SKM-1 treated with dmso at 0.1 percent for 144 hours (cell line): ENCODE measurements at regions not wholly inside any gene's neighbourhood (a gene's known extent, or its start where the extent isn't known, plus 50 kb on each side); places are given as distances from the start of the nearest gene placed in this dataset.
"Not testable (repeated sequence)": the region's sequence is repeated elsewhere in the genome, so short reads cannot be mapped to it uniquely, and the experiment has no call there.

ENCODE experiments used
- DNase-seq: peaks from one replicate; lab custom pipeline; 2025; ENCODE audit not compliant: unreplicated experiment; lab: John Stamatoyannopoulos, UW

DNA sequence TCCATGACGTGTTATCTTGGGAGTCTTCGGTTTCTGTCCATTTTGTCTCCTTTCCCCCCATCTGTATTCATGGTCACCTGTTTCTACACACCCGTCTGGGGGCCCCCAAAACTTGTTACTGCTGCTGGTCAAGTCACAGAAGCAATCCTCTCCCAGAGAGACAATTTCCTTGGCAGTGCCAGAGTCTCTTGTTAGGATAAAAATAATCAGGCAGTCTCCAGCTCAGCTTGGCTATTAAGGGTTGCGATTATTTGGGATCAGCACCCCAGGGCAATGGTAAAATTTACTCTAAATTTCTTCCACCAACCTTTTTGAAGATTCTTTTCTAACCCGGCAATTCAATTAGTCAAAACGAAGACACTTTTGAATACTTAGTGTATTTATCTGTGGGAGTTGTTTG is 229.1 kb upstream of the JARID2 start:
- DNase-seq: no peak

DNA sequence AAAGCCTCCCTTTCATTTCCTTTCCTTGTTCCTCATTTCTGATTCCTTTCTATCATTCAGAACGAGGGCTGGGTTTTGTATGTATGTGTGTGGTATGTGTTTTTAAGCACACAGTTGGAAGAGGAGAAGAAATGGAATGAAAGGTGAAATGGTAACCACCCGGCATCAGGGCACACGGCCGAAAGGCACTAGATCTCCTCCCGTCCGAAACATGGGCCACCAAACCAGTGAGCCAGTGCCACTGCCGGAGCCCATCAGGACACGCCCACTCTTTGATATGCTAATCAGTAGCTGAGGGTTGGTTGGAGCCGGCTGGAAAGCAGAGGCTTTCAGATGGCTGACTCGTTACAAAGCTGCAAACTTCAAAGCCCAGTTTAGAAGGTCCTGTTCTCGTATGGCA is 228.6 kb upstream of the JARID2 start:
- DNase-seq: no peak

DNA sequence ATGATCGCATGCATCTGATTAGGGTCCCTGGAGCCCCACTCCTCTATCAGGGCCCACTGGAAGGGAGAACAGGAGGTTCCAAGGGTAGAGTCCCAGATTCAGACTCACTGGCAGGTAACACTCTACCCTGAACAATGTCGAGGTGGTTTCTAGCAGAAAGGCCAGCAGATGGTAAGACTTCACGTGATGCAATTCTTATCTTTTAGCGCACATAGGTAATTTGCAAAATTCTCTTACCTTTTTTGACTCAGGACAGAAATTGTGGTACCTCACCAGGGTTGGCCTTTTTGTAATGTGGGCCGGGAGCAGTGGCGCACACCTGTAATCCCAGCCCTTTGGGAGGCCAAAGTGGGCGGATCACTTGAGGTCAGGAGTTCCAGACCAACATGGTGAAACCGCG is 228.1 kb upstream of the JARID2 start:
- no peak for DNase-seq

DNA sequence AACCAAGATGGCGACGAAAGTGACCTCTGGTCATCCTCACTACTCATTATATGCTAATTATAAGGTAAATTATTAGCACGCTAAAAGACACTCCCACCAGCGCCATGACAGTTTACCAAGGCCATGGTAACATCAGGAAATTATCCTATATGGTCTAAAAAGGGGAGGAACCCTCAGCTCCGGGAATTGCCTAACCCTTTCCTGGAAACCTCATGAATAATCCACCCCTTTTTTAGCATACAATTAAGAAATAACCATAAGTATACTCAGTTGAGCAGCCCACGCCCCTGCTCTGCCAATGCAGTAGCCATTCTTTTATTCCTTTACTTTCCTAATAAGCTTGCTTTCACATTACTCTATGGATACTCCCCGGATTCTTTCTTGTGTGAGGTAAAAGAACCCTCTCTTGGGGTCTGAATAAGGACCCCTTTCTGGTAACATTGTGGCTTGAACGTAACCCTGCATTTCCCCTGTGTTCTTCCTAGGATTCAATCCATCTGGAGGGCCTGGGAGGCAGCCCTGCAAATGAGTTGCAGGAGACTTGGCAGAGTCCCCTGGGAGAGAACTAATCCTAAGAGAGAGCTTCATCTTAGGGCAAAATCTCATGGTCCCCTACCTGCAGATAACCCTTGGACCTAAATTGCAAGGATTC is 225.6 kb upstream of the JARID2 start:
- no peak for DNase-seq

DNA sequence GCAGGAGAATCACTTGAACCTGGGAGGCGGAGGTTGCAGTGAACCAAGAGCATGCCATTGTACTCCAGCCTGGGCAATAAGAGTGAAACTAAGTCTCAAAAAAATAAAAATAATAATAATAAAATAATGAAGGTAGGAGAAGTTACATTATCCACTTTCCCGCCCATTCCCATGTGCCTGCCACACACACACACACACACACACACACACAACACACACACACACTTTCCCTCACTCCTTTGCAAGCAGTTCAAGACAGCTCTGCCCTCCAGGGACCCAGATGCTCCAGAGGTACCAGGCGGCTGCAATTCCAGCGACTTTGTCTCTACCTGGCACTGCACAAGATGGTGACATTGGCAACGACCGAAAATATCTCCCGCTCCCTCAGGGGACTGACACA is 224.8 kb upstream of the JARID2 start:
- DNase-seq: no peak

DNA sequence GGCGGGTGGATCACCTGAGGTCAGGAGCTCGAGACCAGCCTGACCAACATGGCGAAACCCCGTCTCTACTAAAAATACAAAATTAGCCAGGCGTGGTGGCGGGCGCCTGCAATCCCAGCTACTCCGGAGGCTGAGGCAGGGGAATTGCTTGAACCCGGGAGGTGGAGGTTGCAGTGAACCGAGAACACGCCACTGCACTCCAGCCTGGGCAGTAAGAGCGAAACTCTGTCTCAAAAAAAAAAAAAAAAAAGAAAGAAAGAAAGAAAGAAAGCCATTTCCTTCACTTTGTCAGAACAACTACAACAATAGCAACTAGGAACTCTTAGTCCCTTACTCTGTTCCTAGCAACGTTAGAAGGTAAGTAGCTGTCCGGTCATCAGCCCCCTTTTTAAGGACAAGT is 222.9 kb upstream of the JARID2 start:
- not testable (repeated sequence) for DNase-seq

DNA sequence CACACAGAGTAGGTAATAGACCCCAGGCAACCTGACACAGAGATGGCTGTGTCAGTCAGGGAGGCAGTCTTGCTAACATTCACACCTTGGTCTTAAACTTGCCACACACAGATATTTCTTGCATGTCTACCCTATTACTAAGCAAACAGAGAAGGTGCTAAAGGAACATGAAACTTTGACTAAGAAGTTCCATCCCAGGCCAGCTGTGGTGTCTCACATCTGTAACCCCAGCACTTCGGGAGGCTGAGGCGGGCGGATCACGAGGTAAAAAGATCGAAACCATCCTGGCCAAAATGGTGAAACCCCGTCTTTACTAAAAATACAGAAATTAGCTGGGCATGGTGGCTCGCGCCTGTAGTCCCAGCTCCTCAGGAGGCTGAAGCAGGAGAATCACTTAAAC is 222.4 kb upstream of the JARID2 start:
- DNase-seq: no peak

DNA sequence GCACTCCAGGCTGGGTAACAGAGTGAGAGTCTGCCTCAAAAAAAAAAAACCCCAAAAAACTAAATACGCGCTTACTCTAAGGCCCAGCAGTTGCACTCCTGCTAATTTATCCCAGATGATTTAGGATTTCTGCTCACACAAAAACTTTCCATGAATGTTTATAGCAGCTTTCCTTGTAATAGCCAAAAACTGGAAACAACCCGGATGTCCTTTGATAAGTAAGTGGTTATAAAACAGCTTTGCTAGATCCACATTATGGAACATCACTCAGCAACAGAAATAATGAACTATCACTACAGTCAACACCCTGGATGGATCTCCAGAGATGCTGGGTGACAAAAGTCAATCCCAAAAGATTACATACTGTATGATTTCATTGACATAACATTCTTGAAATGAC is 220.4 kb upstream of the JARID2 start:
- no peak for DNase-seq

DNA sequence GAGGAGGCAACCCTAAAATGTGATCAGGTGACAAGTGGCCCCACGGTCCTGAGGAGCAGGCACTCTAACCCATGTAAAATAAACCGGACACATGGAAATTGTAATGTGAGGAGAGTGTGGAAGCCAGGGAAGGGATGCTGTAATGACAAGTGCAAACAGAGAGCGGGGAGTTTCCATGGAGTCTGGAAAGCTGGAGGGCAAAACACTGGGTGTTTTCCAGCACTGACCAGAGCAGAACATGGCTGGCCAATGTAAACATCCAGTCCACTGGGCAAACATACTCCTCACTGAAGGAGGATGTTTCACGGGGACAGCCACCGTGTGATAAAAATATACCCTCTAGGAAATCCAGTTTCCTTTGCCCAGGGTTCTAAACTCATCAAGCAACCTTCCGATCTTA is 219.0 kb upstream of the JARID2 start:
- DNase-seq: no peak

DNA sequence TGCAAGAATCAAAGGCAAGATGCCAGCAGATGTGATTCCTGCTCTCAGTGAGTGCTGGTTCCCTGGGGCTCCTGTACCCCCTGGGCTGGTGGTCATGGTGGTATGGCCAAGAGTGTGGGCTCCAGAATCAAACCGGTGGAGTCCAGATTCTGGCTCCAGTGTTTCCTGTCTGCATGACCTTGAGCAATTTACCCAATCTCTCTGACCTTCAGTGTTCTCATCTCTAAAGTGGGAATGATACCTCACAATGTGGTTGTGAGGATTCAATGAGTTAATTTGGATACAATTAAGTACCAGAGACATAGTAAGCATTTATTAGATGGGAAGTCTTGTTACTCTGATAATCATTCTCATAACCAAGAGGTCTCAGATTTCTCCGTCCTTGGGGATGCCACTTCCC is 218.4 kb upstream of the JARID2 start:
- no peak for DNase-seq

DNA sequence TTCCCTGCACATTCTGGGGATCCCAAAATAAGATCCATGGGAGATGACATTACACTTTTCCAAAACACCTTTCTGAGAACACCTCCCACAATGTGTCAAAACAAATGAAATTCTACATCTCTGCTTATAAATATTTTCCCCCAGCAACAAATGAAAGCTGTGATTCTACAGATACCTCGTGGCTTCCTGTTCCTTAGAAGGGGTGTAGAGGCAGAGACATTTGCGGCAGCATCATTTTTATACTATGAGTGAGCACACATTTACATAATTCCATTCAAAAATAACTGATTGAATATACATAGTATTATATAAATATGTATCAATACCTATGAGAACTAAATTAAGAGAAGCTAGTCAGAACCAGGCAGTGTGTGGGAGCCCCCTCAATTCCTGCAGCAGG is 213.9 kb upstream of the JARID2 start:
- DNase-seq: no peak

DNA sequence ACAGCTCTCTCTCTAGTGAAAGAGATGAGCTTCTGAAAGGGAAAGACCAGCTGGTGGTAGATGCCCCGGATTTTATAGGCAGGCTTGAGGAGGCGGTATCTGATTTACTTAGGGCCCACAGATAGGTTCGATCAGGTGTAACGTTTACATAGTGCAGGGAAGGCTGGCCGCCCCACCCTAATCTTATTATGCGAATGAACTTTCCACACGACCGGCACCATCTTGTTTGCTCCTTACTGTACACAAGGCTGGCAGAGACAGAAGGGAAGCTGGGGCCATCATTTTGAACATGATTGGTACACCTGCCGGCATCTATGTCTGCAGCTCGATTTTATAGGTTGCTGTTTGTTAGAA is 212.0 kb upstream of the JARID2 start:
- DNase-seq: no peak

DNA sequence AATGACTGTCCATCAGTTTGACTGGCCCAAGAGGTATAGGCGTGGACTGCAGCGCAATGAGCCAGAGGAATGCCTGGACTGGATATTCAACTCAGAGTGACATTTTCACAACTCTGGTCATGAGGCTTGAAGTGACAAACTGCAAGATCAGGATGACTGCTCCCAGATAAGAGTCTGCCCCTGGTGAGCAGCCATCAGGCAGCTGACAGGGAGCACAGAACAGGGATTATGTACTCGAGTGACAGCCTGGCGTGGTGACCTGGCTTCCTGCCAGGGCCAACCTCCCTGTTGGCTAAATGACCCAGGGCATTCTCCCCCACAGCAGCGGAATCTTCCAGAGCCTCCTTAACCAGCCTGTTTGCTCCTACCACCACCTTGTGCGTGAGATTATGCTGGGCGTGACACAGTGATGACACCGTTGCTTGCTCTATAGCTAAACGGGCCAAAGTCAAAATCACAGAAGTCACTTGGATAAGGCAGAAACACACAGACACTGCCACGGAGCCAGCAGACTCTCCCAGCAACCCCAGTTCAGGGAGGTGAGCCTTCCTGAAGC is 209.1 kb upstream of the JARID2 start:
- no peak for DNase-seq

DNA sequence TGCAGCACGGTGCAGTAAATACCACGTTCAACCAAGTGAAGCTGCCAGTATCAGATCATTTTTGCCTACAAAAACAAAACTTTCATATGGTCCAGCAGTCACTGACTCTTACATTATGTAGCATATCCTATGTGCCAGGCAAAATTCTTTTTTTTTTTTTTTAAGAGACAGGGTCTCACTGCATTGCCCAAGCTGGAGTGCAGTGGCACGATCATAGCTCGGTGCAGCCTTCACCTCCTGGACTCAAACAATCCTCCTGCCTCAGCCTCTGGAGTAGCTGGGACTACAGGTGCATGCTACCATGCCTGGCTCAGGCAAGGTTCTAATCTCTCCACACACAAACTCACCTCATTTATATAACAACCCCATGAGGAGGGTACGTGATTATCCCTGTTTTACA is 208.6 kb upstream of the JARID2 start:
- DNase-seq: no peak

DNA sequence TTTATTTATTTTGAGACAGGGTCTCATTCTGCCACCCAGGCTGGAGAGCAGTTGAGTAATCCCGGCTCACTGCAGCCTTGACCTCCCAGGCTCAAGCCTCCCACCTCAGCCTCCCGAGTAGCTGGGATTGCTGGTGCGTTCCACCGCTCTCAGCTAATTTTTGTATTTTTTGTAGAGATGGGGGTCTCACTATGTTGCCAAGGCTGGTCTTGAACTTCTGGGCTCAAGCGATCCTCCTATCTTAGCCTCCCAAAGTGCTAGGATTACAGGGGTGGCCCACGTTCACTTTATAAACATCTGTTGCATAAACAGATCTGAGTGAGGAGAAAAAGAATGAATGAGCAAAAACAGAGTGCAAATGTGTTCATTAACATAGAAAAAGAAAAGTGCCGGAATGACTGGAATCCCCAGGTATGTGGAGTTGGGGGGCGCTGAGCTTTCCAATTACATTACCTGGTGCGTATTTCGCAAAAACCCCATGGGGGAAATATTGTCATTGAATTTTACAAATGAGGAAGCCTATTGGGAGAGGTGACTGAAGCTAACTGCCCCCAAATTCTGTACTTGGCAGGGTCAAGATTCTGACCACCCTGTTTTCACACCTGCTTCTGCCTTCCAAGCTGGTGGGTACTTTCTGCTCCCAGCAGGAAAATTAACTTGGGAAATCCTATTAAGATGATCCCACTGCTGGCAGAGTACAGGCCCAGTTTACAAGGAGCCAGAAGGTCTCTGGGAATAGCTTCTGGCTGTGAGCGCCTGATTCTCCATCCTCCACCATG is 207.7 kb upstream of the JARID2 start:
- no peak for DNase-seq

DNA sequence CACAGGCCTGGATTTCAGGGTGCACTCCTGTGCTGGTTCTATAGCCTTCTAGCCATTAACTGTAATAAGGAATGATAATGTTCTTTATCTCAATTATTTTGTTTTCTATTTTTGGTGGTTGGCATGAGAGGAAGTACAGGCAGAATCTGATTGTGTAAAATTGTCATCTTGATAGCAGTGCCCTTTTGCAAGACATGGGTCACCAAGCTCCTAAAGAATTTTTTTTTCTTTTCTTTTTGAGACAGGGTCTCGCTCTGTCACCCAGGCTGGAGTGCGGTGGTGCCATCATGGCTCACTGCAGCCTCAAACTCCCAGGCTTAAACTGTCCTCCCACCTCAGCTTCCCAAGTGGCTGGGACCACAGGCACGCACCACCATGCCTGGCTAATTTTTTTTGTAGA is 206.7 kb upstream of the JARID2 start:
- DNase-seq: no peak

DNA sequence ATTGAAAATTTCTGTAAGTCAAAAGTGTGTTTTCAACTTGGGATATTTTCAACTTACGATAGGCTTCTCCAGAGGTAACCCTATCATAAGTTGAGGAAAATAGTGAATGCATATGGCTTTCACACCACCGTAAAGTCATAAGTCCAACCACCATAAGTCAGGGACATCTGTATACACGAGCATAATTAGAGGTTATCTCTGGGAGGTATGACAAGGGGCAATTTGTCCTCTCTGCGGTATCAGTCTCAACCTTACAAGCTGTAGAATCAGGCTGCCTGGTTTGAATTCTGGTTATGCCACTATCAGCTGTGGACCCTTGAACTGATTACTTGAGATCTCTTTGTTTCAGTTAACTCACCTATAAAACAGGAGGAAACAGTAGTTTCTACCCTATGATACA is 202.9 kb upstream of the JARID2 start:
- no peak for DNase-seq

DNA sequence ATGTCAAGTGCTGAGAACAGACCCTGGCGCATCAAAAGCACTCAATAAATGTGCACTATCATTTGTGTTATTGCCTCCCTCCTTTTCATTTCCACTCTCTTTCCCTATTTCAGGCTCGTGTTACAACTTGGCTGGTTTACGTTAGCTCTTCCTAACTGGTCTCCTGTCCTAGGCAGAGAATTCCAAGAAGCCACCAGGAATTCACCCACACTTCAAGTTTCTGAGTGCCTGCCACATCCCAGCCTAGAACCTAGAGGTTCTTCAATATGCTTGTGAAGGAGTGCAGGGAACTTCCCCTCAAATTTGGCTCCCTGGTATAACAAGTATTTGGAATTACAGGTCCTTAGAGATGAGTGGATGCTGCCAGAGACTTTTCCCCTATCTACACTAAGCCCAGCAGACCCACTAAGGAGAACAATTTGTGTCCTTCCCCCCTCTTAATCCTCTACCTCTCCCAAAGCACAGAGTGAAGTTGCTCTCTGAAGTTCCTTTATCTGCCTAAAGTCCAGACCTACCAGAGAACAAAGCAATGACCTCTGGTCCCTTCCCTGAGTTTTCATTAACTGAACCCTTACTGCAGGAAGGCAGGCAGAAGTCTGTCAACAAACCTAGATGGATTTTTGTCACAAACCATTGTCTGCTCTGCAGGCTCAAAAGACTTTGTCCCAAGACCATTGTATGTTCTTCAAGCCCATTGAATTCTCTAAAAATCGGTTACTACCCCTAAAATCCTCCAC is 201.6 kb upstream of the JARID2 start:
- no peak for DNase-seq

DNA sequence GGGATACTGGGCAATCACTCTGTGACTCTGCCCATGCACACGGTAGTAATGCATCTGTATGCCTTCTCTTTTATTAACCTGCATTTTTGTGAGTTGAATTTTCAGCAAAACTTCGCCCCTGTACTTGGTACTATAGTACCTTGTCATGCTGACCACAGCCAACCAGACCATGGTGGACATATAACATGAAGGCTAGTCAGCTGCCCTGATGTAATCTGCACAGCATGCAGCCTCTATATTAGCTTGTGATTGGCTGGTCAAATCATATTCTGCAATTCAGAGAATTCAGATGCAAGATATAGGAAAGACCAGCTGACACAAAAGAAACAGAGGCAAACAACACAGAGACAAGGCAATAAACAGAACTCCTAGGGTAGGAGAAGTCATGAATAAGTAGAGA is 200.9 kb upstream of the JARID2 start:
- DNase-seq: no peak

DNA sequence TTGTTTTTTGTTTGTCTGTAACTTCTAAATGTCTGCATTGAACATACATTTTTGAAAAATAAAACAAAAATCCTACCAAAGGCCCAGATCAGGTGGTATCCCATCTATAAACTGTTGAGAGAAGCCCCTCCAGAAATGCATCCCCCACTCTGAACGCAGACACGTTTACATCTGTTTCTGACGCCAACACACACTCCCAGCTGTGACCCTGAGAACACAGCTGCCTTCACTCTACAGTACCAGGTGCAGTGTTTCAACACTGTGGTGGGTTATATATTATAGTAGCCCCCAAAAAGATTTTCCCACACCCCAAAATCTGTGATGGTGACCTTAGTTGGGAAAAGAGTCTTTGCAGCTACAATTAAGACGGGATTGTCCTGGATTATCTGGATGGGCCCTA is 199.1 kb upstream of the JARID2 start:
- no peak for DNase-seq

DNA sequence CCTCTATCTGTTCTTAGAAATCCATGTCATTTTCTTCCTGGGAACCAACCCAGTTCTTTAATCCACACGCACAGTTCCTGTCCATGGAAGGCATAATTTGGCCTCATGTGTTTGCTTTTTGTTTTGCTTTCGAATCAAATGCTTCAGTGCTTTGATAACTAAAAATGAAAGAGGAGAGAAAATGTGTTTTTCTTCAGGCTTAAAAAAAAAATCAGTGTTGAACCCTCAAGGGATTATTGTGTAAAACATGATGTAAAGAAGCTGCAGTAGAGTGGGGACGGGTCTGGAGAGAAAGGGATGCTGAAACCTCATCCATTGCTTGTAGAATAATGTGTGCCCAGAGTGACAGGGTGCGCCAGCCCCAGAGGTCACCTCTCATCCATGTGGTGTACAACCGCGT is 197.5 kb upstream of the JARID2 start:
- no peak for DNase-seq
